ENCODE measurements at regions not wholly inside any gene's neighbourhood (a gene's known extent, or its start where the extent isn't known, plus 50 kb on each side); places are given as distances from the start of the nearest gene placed in this dataset.

GRCh38 chr9:89790542-89791109 is 185.8 kb downstream of the GADD45G start:
- no peak for TF ChIP-seq SP1 (IDR thresholded peaks at IDR 0.05; ENCODE audit: low read depth, low read length)
- TF ChIP-seq ZZZ3 (IDR thresholded peaks at IDR 0.05; ENCODE audit: control insufficient read depth, insufficient read length, low read depth) = no peak
- no peak for TF ChIP-seq POLR2A (IDR thresholded peaks at IDR 0.05; ENCODE audit: low read depth, low read length)
- TF ChIP-seq, protein P1, sequence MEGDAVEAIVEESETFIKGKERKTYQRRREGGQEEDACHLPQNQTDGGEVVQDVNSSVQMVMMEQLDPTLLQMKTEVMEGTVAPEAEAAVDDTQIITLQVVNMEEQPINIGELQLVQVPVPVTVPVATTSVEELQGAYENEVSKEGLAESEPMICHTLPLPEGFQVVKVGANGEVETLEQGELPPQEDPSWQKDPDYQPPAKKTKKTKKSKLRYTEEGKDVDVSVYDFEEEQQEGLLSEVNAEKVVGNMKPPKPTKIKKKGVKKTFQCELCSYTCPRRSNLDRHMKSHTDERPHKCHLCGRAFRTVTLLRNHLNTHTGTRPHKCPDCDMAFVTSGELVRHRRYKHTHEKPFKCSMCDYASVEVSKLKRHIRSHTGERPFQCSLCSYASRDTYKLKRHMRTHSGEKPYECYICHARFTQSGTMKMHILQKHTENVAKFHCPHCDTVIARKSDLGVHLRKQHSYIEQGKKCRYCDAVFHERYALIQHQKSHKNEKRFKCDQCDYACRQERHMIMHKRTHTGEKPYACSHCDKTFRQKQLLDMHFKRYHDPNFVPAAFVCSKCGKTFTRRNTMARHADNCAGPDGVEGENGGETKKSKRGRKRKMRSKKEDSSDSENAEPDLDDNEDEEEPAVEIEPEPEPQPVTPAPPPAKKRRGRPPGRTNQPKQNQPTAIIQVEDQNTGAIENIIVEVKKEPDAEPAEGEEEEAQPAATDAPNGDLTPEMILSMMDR (IDR thresholded peaks at IDR 0.05 in 2 of 3, conservative IDR thresholded peaks at IDR 0.05 in 1 of 3; ENCODE audit: control insufficient read depth in 2 of 3, extremely low read depth in 1 of 3, insufficient read depth in 1 of 3, low read depth in 3 of 3, low read length in 3 of 3) = no peak
- TF ChIP-seq STAT3 (IDR thresholded peaks at IDR 0.05; ENCODE audit: low read depth, low read length) = no peak
- no peak for TF ChIP-seq CBFB (IDR thresholded peaks at IDR 0.05; ENCODE audit: low read depth)
